HL-60 (cell line): ENCODE measurements at regions not wholly inside any gene's neighbourhood (a gene's known extent, or its start where the extent isn't known, plus 50 kb on each side); places are given as distances from the start of the nearest gene placed in this dataset.

Source experiments
- DNase-seq, 2 experiments: peaks; one replicate each; pipeline ENCODE4 v3.0.0-alpha.2; 2010 to 2020; ENCODE audit warnings: low read depth in 1 of 2, low spot score in 1 of 2
- H3K27ac ChIP-seq: fragments of 250-450 bp; sonication (Bioruptor Pico); replicated peaks from 2 replicates; pipeline ENCODE4 v1.5.1; 2020; ENCODE audit warnings: mild to moderate bottlenecking, moderate library complexity
- H3K27me3 ChIP-seq: fragments of 250-450 bp; sonication (Bioruptor Pico); 2 replicates; pipeline ENCODE4 v1.5.1; 2021; ENCODE audit warnings: mild to moderate bottlenecking, moderate library complexity; ENCODE audit not compliant: insufficient read depth, poor library complexity, severe bottlenecking
- H3K4me3 ChIP-seq: replicated peaks from 2 replicates; pipeline ENCODE4 v1.5.1; 2011; ENCODE audit warnings: mild to moderate bottlenecking, control low read depth, low read length; ENCODE audit not compliant: insufficient read depth
- CTCF ChIP-seq: IDR thresholded peaks from one replicate; pipeline ENCODE4 v1.5.1; 2011; ENCODE audit warnings: low read length, control low read depth, inconsistent platforms; ENCODE audit not compliant: insufficient read depth
- GABPA ChIP-seq: IDR thresholded peaks from 2 replicates; pipeline ENCODE4 v1.6.1; 2012; ENCODE audit warnings: low read depth
- POLR2AphosphoS5 ChIP-seq: IDR thresholded peaks from 2 replicates; pipeline ENCODE4 v1.6.1; 2012; ENCODE audit warnings: low read depth
- REST ChIP-seq: IDR thresholded peaks from 2 replicates; pipeline ENCODE4 v1.6.1; 2012; ENCODE audit warnings: low read depth; ENCODE audit not compliant: insufficient replicate concordance
- SPI1 ChIP-seq: IDR thresholded peaks from 2 replicates; pipeline ENCODE4 v1.6.1; 2012; ENCODE audit warnings: low read depth, mild to moderate bottlenecking, borderline replicate concordance

- TF ChIP-seq REST: no peak
- DNase-seq: no peak
- no peak overlapping the region for H3K27ac ChIP-seq
- H3K27me3 ChIP-seq: no peaks in the 10 kb centered on the region
- no peak overlapping the region for H3K4me3 ChIP-seq
These were observed 73.3 kb upstream of the TARS1 start for GRCh38 chr5:33367416-33367815.

GRCh38 chr5:33369485-33370465 is 71.0 kb upstream of the TARS1 start:
- TF ChIP-seq GABPA: no peak
- no peak for TF ChIP-seq CTCF
- no peak for TF ChIP-seq REST
- no peak for TF ChIP-seq POLR2AphosphoS5
- TF ChIP-seq SPI1: no peak
- no peak overlapping the region for H3K4me3 ChIP-seq
- no peaks in the 10 kb centered on the region for H3K27me3 ChIP-seq
- no peak overlapping the region for H3K27ac ChIP-seq
- no peak for DNase-seq

- Histone ChIP-seq H3K27me3 (no peaks in the 10 kb centered on the region), H3K27ac (no peak overlapping the region), H3K4me3 (no peak overlapping the region)
- no peak for DNase-seq
- TF ChIP-seq GABPA: no peak
- no peak for TF ChIP-seq SPI1
These were observed 70.3 kb upstream of the TARS1 start for GRCh38 chr5:33370466-33370859.

- no peak for DNase-seq
- H3K27ac ChIP-seq: no peak overlapping the region
- no peaks in the 10 kb centered on the region for H3K27me3 ChIP-seq
- TF ChIP-seq POLR2AphosphoS5 (no peak), GABPA (no peak), REST (no peak), CTCF (no peak), SPI1 (no peak)
- H3K4me3 ChIP-seq: no peak overlapping the region
These were observed 69.1 kb upstream of the TARS1 start for GRCh38 chr5:33371660-33372059.
